HG03439 (cell line): ENCODE measurements at regions not wholly inside any gene's neighbourhood (a gene's known extent, or its start where the extent isn't known, plus 50 kb on each side); places are given as distances from the start of the nearest gene placed in this dataset.

Experiments used
- ATAC-seq: cut with Tn5 transposase; IDR thresholded peaks from one replicate; pipeline ENCODE4 v1.9.1; 2021; ENCODE audit warnings: mild to moderate bottlenecking, moderate library complexity; ENCODE audit not compliant: unreplicated experiment

DNA sequence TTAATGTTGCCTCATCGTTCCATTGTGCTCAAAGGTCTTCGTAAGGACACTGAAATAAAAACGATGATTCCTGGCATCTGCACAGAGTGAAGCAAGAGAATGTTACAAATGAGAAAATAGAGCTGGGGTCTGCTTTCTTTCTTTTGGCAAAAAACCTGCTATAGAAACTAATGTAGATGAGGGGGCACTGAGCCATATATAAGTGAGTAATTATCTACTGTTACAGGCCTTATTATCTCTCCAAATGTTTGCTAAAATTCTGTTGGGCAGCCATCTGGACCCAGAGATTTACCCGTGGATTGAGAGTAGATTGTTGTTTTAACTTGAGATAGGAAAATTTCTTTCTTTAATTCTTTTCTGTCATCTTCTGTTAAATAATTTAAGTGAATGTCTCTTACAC is 472.5 kb upstream of the PIK3C3 start:
- ATAC-seq: no peak

DNA sequence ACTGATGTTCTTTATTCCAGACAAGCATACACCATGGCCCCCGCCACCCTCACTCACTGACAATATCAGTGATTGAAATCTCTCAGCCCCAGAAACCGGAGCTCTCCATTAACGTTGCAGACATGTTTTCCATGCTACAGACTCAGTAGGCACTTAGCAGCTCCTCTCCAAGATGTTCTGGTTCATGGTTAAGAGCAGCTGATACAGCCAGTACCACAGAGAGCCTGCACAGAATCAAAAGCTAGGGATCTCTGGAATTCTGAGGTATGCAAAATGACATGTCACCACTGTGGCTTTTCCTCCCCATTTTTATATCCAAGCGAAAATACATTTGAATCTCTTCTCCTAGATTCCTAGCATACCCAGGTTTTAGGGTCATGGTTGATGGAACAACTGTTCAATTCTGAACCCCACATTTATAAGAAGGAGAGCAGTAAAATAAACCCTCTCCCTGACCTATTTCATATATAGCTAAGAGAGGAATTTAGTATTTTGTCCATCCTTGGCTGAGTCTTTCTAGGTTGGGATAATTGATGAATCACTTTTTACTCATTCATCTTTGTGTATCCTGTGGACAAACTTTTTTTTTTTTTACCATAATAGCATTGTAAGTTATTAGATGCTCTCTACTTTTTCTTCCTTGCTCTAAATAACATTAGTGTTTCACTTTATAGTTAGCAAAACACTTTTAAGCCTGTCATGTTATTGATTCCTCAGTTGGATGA is 488.4 kb upstream of the PIK3C3 start:
- ATAC-seq: no peak

DNA sequence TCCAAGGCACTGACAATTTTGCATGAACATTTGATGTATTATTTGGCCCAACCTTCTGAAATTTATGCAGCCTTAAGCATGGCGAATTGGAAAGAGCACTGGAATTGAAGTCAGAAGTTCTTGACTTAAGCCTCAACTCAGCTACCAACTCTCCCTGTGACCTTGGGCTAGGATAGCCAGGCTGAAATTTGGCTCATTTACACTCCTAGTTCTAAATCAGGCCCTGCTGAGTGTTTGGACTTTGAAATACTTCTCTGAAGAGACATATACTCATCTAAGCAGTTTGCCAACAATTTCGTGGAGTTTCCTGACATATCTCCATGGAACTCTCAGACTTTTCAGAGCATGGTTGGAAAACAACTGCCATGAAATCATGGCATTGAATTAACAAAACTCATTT is 489.6 kb upstream of the PIK3C3 start:
- ATAC-seq: no peak

DNA sequence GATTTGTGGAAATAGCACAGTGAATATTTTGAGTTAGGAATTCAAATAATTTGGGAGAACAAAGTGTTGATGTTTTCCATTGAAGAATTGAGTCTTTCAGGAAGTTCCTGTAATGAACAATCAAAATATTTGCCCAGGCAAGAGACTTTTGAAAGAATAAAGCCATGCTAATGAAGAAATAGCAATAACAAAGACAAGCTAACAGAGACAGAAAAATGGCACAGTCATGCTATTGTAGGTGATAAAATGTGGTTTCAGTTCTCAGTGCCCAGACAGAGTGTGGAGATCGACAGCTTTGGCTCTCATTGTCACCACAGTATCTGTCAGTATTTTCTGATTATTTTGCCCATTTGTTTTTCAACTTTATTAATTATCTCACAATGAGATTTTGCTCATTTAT is 490.8 kb upstream of the PIK3C3 start:
- ATAC-seq: no peak

DNA sequence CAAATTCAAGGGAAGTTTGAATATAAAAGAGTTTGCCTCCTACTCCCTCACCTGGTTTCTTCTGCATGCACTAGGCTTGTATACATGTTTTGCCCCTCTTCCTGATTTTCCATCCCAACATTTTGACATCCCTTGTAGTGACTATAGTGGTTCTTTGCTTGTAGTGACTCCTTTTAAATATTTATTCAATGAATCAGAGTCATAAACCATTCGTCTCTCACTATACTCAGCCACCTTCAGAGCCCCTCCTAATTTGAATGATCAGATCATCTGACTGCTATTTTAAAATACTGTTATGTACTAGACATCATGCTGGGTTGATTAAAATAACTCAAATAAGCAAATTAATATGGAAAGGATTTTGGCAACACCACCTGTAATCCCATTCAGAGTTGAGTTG is 492.1 kb upstream of the PIK3C3 start:
- no peak for ATAC-seq

DNA sequence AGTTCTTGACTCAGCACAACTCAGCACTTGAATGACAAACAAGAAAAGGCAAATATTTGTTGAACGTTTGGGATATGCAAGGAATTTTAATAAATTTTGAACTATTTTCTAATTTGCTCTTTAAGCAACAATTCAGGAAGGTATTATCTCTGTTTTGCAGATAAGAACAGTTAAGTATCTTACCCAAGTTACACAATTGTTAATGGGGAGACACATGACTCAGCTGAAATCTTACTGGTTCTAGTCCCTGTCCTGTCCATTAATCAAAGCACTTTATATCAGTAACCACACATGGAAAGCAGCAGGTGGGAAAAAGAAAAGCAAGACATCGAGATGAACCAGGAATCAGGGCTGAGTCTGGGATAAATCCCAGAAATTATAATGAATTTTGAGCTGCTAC is 493.9 kb upstream of the PIK3C3 start:
- ATAC-seq: no peak

DNA sequence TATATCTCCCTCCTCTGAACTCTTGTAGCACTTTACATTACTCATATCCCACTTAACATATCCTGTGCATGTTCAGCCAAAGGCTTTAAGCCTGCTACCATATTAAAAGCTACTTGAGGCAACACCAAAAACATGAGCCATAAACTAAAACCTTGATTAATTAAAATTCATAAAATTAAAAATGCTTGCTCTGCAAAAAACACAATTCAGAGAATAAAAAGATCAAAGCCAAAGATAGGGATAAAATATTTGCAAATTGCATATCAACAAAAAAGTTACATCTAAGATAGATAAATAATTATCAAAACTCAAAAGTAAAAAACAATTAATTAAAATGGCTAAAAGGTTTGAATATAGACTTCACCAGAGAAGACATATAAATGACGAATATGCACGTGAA is 495.4 kb upstream of the PIK3C3 start:
- ATAC-seq: no peak

DNA sequence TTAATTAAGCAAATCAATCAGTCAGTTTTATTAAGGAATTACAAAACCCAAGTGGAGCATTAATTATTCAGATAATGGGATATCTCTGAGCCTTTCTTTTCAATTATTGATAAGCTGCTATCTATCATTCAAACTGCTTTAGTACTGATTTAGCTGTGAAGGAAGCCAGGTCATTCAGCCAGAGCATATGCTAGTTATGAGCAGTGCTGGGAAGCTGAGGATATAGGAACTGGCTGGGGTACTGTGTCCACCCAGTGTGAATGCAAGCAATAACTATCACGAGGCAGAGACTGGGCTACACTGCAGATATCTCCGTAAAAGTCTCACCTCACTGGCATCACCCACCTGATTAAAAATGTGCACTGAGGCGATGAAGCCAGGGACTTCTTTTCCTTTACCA is 496.7 kb upstream of the PIK3C3 start:
- ATAC-seq: no peak

DNA sequence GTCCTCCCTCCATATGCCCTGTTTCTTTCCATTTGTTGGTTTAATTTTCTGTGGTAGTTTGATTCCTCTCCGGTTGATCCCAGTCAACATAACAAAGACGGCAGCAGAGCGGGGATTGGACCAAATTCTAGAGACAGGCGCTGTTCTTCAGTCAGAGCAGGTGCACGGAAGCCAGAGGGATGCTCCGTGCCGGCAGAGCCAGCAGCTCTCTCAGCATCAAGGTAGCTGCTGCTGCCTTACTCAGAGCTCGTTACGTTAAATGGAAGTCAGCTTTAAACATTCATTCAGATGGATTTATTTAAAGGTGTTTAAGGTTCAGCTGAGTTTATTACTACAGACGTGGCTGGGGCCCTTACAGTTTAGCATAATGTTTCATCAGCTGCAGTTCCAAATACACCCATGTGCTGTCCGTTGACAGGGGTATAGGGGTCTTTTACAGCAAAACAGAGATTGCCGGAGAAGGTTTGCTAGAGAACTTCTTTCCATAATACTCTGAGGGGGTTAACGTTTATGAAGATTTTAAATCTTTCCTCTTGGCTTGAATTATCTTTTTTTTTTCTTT is 497.2 kb upstream of the PIK3C3 start:
- no peak for ATAC-seq

DNA sequence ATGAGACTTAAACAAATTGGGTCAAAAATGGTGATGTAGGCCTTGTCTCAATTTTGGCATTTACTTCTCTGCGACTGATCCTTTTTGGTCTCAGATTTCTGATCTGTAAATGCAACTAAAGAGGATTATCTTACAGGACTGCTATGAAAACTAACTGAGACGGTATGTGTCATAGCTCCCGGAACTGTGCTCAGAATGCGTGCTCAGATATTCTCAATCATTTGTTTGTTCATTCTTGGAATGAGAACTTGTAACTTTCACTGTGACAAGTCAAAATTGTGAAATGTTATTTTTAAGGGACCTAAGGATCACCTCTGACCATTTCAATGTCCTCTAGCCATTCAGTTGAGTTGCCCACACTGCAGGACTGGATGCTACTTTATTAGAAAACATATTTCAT is 498.2 kb upstream of the PIK3C3 start:
- ATAC-seq: no peak

DNA sequence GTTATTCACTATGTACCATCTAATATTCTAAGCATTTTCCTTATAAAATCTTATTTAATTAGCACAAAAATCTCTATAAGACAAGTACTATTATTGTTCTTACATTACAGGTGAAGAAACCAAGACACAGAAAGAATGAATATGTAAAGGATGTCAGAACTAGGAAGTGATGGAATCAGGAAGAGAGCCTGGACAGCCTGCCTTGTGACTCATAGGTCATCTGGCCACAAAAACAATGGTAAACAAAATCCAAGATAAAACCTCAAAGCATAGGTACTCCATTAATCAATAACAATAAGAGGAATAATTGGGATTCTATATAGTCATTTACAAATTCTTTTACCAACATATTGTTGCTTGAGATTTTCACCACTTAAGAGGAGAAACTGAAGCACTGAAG is 505.4 kb upstream of the PIK3C3 start:
- no peak for ATAC-seq

DNA sequence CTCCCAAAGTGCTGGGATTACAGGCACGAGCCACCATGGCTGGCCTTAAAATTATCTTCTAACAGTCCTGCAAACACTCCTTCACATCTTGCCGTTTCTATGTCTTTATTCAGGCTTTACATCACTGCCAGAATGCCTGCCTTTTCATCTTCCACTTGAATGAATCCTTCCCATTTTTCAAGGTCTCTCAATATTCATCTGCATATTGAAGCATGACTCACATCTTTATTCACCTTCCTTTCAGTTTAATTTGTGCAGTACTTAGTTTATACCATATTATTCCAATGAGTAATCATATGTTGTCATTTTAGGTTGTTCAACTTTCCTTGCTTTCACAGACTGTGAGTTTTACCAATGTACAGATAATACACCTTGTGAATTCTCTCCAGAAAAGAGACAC is 510.1 kb upstream of the PIK3C3 start:
- ATAC-seq: no peak

DNA sequence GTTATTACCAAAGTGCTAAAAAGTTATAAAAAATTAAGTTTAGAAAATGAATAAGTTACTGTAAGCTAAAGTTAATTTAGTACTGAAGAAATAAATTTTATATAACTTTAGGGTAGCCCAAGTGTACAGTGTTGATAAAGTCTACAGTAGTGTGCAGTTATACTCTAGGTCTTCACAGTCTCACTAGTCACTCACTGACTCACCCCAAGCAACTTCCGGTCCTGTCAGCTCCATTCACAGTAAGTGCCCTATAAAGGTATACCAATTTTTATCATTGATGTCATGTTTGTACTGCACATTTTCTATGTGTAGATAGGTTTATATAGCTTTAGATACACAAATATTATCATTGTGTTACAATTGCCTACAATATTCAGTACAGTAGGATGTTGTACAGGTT is 518.3 kb upstream of the PIK3C3 start:
- ATAC-seq: no peak

DNA sequence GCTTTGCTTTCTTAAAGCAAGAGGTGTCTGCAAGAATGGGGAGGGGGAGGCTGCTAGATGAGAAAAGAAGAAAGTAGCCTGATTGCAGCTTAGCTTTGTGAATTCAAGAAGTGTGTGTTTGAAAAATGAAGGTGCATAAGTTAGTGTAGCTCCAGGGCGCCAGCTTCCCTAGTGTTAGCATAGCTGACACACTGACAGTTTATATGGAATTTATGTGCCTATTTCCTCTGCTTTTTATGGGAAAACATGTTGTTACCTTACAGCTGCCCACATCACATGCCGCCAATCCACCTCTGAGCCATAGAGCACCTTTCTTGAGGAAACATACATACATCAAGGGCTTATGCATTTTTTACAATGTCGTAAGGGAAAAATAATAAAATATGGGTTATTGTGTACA is 536.4 kb upstream of the PIK3C3 start:
- ATAC-seq: no peak

DNA sequence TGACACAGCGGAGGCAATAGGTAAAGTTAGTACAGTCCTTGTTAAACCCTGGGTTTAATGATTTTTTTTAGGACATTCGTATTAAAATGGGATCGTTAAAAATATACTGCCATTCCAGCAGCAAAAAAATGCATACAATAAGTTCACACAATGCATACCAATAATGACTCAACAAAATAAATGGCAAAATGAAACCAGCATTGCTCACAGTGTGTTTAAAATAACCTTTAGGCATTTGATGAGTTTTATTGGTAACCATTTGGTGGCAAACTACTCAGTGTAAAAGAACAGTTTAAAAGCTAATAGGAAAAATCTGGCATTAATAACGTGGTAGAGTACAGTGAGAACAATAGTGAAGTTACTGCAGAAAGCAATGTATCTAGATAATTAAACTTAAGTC is 539.0 kb upstream of the PIK3C3 start:
- ATAC-seq: no peak

DNA sequence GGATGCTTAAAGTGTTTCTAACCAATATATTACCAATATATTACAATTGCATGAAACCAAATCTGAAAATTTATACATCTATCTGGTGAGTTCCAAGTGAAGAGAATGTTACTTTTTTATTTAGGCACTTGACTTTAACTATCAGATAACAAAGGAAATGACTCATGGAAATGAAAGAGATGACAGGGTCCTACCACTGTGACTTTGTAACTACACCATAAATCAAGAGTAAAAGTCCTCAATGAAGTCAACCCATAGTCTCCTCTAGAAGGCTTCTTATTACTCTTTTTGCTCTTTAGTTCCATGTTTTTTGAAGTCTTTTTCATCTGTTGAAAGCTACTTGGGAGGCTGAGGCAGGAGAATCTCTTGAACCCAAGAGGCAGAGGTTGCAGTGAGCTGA is 545.0 kb upstream of the PIK3C3 start:
- no peak for ATAC-seq

DNA sequence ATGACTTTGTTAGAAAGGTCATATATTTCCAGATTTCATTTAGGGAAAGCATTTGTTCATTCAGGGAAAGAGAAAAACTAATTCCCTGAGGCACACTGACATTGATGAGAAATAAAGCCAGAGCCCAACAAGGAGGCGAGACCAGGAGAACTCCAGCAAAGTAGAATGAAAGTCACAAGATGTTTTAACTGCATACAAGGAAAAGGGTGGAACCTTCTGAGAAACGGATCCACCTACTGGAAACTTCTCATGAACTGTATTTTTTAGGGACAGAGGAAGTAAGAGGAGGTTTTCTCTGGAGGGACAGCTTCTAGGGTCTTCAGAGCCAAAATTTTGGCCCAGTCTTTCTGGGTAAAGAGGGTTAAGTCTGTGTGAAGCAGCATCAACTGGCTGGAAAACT is 548.2 kb upstream of the PIK3C3 start:
- no peak for ATAC-seq

DNA sequence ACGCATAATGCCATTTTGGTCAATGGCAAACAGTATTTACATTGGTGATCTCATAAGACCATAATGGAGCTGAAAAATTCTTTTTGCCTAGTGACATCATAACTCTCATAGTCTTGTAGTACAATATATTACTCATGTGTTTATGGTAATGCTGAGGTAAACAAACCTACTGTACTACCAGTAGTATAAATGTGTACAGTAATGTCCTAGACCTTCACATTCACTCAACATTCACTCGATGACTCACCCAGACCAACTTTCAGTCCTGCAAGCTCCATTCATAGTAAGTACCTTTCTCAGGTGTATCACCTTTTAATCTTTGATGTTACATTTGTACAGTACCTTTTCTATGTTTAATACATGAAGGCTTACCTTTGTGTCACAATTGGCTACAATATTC is 558.2 kb upstream of the PIK3C3 start:
- no peak for ATAC-seq

DNA sequence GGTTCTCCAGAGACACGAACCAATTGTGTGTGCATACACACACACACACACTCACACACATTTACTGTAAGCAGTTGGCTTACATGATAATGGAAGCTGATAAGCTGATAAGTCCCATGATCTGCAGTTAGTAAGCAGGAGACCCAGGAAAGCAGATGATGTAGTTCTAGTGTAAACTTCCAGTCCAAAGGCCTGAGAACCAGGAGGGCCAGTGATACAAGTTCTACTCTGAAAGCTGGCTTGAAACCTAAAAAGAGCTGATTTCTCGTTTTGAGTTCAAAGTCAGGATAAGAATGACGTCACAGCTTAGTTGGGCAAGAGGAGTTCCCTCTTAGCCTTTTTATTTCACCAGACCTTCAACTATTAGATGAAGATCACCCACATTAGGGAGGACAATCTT is 558.8 kb upstream of the PIK3C3 start:
- ATAC-seq: no peak

DNA sequence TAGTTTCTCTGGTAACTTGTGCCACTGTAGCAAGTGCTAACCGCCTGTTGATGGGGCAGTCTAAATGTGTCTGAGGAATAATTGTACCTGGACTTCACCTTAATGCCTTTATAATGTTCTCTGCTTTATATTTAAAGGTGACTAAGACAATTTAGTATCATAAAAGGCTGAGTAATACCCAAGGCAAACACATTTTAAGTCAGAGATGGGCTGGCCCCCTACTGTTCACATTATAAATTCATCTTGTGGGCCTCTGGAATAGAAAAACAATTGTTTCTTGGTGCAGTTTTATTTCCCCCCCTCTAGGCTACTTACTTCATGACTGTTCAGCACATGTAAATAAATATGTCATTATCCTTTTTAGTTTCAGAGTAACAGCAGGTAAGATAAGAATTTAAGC is 559.3 kb upstream of the PIK3C3 start:
- no peak for ATAC-seq

DNA sequence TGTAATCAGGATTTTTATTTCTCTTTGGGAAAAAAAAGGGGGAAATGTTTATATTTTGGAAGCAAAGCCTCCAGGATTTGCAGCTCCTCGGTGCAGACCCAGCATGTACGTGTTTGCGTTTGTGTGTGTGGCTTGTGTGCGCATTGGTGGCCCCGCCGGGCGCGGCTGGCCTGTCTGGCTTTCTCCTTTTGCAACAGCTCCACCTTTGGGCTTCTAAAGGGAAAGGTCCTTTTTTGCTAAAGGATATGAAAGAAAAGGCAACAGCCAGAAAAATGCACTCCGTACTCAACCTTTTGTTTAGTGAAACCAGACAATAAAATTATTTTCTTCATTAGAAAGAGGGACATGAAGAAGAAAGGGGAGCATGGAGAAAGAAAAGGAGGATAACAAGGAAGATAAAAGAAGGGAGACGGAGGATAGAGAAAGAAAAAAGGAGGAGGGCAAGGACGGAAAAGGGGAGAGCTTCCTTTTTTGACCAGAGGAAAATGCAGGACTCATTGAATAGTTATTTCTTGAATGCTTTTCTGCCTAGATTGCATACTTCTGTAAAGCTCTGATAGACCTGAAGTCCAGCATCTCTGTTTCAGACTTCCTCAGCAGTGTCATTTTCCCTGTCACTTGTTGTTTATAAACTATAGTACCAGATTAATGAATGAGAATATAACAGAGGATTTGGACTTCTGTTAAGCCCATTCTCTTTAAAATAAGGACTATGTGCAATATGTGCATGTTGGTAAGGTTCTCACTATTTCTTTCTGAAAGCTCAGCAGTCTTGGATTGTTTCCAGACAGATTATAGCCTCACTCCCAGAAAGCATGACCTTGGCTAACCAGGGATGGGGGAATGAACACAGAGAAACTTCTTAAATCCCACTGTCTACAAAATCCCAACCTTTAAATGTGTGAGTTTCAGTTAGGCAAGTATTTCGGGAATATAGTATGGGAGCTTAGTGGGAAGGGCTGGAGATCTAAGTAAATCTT is 563.1 kb upstream of the PIK3C3 start:
- no peak for ATAC-seq

DNA sequence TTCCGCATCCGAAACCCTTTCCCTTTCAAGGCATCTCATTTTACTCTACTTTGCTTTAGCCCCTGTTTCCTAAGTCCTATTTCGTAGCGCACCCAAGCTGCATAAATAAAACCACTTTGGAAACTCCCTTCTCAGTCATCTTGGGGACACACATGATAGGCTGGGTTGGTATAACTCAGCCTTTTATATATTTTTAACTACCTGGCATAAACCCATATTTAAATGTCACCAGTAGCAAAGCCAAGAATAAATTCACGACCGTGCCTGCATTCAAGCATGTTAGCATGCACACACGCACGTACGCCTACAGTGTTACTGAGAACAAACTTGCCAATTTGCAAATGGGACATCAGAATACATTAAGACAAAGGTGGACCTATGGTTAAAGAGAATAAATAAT is 564.7 kb upstream of the PIK3C3 start:
- no peak for ATAC-seq
